NCI-H128 (cell line): ENCODE measurements at regions not wholly inside any gene's neighbourhood (a gene's known extent, or its start where the extent isn't known, plus 50 kb on each side); places are given as distances from the start of the nearest gene placed in this dataset.
"Not testable (repeated sequence)": the region's sequence is repeated elsewhere in the genome, so short reads cannot be mapped to it uniquely, and the experiment has no call there.

Experiments
- DNase-seq: peaks from one replicate; lab custom pipeline; 2025; ENCODE audit not compliant: unreplicated experiment; lab: John Stamatoyannopoulos, UW

DNA sequence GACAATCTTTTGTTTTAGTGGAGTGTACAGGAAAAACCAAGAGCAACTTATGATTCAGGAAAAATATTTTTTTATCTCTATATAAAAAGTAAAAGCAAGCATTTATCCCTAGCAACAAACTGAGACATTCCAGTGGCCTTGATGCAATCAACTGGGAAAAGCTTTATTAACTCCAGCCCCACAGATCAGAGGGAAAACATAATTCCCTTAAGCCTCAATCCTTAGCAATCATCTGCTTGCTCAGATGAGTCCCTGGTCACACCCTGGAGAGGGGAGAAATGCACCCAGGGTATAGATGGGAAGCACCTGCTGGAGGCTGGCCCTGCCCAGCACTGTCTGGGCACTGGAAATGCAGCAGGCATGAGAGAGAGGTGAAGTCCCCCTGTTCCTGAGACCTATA, 636.6 kb downstream of the TNS3 start:
- no peak for DNase-seq

DNA sequence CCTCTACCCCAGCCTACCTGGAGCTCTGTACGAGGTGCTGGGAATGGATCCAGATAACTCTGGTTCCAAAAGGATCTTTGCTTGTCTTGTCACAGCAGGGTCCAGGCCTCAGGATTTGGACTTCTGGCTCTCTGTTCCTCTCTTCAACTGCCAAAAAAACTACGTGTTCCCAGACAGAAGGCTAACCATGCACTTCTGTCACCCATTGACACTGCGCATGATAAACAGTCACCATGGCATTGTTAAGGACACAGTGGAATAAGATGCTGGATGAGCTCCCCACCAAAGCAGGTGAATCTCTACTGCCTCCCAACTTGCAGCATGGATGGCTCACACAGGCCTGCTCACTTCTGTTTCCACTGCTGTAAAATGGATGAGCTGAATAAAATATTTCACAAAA, 637.9 kb downstream of the TNS3 start:
- no peak for DNase-seq

DNA sequence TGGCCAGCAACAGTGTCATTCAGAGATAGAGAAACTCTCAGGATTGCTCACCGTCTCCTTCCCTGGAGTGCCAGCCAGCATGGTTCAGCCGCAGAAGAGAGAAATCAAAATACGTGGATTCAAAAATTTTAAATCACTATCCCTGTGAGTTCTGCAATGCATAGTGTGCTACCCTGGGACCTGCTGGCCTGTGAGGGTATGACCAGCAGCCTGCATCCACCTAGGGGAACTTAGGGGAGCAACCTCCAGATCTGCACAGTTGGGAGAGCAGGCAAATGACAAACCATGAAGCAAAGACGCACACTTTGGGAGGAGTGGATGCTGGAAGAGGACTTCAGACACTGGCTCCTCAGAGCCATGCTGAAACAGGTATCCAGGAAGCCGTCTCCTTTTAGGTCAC, 639.3 kb downstream of the TNS3 start:
- DNase-seq, result no peak

DNA sequence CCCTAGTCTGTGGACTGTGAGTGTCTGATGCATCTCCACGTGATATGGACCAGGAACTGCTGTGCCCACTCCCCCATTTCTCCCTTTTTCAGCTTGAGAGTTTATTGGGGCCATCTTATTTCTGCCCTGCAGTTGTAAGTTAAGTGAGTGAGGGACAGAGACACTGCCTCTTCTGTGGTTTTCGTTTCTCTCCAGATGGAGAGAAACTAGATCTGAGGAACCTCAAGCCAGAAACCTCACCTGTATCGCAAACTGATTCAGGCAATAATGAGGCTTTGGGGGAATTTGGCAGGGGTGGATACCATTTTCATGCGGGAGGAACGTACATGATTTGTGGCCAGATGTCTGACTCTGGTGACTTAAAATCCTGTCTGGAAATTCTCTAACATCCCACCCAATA, 641.7 kb downstream of the TNS3 start:
- DNase-seq, result no peak

DNA sequence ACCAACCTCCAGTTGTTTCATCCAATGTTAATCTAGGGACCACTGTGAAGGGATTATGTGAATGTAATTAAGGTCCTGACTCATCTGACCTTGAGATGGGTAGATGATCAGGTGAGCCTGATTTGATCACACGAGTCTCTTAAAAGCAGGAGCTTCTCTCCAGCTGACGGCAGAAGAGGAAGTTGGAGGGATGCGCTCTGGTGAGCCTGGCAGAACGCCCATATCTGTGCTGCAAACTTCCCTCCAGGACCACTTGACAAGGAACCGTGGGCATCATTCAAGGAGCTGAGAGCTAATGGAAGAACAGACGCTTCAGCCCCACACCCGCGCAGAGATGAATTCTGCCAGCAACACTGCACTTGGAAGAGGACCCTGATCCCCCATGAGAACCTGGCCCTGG, 642.4 kb downstream of the TNS3 start:
- no peak for DNase-seq

DNA sequence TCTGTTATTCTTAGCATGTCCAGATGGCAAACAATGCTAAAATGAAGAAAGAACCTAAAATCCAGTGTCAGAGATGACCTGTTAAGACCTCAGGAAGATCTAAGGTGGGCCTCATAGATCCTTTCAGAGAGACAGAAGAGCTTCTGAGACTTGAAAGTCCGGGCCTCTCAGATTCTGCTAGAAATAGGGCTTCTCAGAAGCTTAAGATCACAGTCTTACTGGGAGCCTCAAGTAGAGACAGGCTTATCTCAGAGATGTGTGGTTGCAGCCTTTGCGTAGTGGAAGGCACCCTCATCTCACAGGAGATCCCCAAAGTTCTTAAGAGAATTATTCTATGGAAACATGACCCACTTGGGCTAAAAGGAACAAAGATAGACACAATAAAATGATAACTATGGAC, 642.8 kb downstream of the TNS3 start:
- DNase-seq, result no peak

DNA sequence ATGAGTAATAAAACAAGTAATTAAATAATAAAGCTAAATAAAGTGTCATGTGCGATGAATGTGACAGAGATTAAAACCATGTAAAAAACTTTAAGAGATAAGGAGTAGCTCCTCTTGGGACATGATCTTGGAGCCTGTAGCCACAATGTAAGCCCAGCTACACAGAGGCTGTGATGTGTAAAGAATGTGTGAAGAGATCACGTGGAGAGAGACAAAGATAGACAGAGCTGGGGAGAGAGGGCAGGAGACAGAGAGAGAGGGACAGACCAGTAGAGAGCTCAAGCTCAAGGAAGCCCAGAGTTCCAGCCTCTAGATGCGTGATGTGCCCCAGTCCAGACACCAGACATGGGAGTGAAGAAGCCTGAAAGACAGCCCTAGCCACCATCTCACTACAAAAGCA, 644.1 kb downstream of the TNS3 start:
- DNase-seq, result no peak

DNA sequence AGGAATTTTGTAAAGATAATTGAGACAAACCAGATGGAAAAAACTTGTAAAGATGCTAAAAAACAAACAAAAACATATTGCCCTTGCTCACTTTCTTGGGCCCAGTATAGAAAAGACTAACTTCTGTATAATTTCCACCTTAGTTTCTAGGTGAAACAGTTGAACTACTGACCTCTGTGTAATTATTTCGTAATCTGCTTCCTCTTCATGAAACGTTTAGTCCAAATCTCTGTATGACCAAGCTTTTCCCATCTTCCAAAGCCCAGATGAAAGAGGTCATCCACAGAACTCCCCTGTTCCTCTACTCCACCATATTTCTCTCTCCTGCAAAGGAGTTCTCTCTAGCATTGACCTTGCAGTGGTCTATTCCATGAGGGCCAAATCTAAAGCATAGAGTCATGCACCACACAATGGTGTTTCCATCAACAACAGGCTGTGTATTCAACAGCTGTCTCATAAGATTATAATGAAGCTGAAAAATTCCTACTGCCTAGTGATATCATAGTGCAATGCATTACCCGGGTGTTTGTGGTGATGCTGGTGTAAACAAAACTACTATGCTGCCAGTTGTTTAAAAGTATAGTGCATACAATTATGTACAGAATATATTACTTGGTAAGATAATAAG, 647.6 kb downstream of the TNS3 start:
- no peak for DNase-seq

DNA sequence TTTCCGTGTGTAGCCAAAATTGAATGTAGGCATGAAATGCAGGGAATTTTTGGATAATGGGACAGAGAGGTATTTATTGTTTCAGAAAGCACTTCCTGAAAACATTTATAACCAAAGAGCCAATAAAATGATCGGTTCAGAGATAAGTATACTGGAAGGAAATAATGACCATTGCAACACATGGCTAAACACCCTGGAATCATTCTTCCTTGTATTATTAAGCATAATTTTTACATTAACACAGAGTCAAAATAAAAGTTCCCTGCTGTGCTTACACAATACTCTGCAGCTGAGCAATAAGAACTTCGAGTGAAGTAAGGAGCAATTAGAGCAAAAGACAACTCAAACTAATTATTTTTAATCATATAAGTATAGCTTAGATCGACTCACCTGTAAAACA, 648.3 kb downstream of the TNS3 start:
- no peak for DNase-seq

DNA sequence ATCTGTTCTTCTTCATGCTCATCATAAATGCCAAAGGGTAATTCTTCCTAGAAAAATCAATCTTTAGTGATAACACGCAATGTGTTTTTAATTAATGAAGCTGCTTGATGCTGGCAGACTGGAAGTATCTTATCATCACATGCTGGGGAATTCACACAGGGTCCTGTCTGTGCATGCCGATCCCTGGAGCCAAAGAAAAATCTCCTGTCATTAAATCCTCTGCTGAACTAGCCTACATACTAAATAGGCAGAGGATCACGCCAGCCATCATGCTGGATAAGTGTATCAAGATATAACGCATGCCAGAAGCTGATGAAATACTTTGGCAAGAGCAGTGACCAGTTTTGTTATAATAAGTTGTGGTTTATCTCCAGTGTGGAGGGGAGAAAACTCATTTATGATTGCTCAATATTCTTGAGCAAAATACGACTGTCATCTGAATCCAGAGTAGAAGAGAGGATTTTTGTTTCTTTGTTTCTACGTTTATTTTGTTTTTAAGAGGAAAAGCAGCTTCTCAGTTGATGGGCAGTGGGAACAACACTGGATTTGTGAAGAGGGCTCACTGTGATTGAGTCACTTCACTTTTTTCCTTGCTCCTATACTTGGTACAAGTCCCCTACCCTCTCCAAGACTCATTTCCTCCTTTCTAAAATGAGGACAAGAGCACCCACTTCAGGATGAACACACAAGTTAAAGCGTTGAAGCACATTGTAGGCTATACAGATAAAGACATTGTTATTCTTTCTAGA, 649.1 kb downstream of the TNS3 start:
- no peak for DNase-seq

DNA sequence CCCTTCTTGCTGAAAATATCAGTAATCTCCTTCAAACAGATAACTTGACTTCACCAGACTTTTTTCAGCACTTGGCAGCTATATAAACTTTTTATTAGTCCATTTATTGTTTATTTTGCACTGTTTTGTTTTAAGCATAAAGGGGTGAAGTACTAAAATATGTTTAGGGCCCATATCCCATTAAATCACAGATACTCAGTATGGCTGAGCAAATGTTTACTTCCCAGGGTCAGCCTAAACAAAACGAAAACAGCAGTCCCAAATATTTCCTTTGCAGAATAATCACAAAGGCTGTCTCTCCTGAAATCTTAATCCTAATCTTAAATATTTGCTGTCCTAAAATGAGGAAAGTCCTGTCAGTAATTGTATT, 649.6 kb downstream of the TNS3 start:
- no peak for DNase-seq

DNA sequence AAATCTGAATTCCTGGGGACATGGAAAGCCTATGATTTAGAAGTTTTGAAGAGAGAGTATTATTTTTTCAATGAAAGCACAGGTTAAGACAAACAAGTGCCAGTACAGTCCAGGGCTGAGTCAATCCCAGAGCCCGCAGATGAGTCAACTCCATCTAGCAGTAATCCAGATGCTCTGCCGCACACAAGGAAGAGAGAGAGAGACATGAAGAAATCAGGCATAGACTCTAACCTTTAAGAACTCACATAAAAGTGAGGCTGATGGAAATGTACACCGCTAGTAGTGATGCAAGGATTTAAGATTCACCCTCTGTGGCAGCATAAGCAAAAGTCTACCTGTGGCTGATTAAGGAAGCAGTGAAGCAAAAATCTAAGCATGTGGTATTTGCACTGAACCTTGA, 651.5 kb downstream of the TNS3 start:
- no peak for DNase-seq

DNA sequence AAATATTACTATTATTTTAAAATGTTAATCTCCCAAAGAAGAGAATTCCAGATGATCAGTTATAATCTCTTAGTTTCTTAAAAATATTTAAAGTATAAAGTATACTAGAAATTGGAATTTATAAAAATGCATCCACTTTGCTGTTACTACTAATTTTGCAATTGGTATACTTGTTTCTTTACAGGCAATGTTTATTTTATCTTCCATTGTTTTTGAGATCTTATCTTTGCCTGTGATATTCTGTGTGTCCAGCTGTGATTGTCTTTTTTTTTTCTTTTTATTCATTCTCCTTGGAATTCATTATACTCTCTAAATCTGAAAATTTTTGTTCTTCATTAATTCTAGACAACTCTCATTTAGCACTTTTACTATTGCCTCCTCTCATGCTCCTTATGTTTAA, 652.6 kb downstream of the TNS3 start:
- no peak for DNase-seq

DNA sequence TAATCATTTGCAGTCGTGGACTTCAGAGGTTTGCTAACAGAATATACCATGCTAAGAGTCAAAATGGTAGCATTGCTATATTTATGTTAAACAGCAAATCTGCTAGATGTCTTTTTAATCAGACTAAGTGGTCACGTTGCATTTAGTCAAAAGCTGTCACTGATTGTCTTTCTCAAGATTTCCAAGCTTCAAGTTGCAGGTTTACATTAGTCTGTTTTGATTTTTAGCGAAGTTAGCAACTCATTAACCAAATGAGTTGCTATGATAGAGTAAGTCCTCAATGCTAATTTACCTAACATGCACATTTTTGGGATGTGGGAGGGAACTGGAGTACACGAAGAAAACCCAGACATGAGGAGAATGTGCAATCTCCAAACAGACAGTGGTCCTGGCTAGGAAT, 653.2 kb downstream of the TNS3 start:
- DNase-seq, result no peak

DNA sequence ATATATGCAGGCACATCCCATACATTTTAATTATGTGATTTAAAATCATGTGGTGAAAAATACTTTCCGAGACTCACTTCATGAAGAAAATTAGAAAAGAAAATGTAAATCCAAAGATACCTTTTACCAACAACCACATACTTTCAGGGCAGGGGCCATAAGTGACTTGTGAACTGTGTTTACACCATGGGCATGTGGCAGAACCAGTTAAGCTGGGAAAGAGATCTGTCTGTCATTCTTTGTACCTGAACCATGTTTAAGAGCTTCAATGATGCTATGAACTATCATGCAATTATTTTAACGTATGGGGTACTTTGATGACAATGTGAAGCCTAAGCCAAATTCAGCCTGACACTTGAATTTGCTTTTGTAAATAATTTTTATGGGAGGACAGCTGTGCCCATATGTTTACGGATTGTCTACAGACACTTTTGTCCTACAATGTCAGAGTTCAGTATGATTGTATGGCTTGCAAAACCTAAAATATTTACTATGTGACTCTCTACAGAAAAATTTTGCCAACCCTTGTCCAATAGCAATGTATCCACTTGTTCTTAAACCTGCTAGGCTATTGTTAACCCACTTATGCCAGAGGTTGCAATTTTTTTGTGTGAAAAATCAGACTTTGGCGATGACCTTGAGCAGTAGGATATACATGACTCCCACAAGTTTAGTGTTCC, 654.6 kb downstream of the TNS3 start:
- DNase-seq, result no peak

DNA sequence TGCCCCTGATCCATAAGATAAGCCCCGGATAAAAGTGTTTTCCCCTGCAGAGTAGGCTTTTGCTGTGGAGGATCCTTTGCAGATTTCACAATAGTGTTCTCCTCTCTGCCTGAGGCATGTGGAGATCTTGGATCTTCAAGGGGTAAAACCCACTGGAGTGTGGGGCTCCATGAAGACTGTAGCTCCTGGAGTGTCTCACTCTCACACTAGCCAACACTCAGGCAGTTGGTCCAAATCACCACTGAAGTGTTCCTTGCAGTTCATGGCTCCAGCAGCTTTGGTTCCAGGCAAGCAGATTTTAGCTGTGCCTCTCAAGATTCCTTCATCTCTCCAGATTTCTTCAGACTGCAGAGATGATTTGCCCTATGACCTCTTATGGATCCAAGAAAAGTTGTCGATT, 665.3 kb downstream of the TNS3 start:
- no peak for DNase-seq

DNA sequence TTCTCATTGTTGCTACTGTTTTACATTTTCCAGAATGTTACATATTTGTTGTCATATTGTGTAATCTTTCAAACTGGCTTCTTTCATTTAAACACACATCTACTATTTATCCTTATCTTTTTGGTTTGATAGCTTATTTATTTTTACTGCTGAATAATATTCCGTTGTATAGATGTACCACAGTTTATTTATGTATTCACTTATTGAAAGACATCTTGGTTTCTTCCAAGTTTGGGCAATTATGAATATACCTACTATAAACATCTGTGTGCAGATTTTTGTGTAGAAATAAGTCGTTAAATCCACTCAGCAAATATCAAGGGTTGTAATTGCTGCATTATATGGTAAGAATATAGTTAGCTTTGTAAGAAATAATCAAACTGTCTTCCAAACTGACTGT, 669.2 kb downstream of the TNS3 start:
- no peak for DNase-seq

DNA sequence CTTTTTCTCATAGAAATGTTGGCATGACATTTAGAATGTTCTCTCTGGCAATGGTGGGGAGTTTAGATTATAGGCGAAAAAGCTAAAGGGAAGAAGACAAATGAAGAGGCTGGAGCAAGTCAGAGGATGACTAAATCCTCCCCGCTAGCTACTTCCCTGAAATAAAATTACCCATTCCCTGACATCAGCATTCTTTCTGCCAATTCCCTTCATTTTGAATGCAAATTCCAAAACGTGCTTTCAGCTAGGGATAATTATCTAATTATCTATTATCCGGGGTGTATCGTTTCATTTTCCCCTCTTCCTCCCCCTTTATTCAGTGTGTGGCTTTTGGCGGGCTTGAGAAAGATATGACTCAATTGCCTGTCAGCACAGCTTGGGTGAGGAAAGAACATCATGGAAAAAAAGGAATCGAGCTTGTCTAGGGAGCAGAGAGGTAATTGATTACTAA, 672.3 kb downstream of the TNS3 start:
- DNase-seq, result no peak

DNA sequence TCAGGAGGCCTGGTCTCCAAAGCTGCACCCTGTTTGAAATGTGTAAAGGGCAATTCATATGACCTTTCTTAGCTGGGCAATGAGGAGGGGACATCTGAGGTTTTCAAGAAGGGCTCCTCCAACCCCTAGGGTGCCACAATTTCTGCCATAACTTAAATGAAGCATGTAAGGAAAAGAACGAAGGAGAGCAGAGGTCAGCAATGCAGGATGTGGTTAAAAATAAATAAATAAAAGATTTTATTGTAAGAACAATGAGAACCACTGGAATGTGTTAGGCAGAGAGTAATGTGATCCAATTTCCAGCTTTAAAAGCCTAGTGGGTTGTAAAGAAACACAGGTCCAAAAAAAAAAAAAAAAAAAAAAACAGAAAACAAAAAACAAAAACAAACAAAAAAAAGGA, 673.1 kb downstream of the TNS3 start:
- no peak for DNase-seq

DNA sequence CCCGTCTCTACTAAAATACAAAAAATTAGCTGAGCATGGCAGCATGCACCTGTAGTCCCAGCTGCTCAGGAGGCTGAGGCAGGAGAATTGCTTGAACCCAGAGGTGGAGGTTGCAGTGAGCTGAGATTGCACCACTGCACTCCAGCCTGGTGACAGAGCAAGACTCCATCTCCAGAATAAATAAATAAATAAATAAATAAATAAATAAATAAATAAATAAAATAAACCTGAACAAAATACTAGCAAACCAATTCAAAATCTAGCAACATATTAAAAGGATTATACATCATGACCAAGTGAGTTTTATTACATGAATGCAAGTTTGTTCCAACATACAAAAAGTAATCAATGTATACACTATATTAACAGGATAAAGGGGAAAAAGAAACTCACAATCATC, 677.4 kb downstream of the TNS3 start:
- not testable (repeated sequence) for DNase-seq

DNA sequence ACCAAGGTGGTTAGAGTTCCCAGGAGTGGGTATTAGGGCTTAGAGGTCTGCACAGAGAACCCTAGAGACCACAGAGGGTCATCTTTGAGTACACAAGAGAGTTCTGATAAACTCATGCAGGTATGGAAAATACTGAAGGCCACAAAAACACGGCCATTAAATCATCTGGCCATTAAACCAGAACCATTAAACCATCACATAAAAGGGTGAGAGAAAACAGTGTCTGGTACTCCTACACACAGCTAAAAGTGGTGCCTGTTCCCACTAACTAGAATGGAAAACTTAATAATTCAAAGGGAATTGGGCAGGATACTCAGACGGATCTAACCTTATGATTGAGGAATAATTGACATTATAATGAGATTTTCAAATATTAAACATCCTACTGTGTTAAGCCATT, 679.4 kb downstream of the TNS3 start:
- DNase-seq, result no peak
